CD14-positive monocyte (primary cell): ENCODE measurements at regions not wholly inside any gene's neighbourhood (a gene's known extent, or its start where the extent isn't known, plus 50 kb on each side); places are given as distances from the start of the nearest gene placed in this dataset.

Experiments used
- DNase-seq, 3 donors: peaks; one replicate each; pipeline ENCODE4 v3.0.0-alpha.2; 2011 to 2022
- H2AFZ ChIP-seq: 2 replicates; pipeline ENCODE4 v1.6.0; 2012; ENCODE audit warnings: mild to moderate bottlenecking, low read depth, low read length, inconsistent platforms; ENCODE audit not compliant: insufficient read depth, poor library complexity, severe bottlenecking
- H3K27ac ChIP-seq, 2 donors: 1 replicate in 1 of 2; 2 replicates in 1 of 2; pipeline ENCODE4 v1.5.1; 2012 to 2013; ENCODE audit warnings: low read length in 2 of 2, control low read depth in 1 of 2, inconsistent platforms in 1 of 2, low read depth in 1 of 2, mild to moderate bottlenecking in 1 of 2
- H3K27me3 ChIP-seq, 2 donors: one replicate each; pipeline versions ENCODE4 v1.6.0 to v1.6.1; 2011 to 2013; ENCODE audit warnings: low read length in 2 of 2; ENCODE audit not compliant: control insufficient read depth in 2 of 2, insufficient read depth in 2 of 2
- H3K36me3 ChIP-seq, 2 donors: replicated peaks in 1 of 2; 1 replicate in 1 of 2; 2 replicates in 1 of 2; pipeline versions ENCODE4 v1.5.1 to v1.6.1; 2012 to 2013; ENCODE audit warnings: low read length in 2 of 2, control low read depth in 1 of 2, inconsistent platforms in 1 of 2, mild to moderate bottlenecking in 1 of 2; ENCODE audit not compliant: insufficient read depth in 2 of 2, control insufficient read depth in 1 of 2
- H3K4me1 ChIP-seq, 2 donors: 1 replicate in 1 of 2; 2 replicates in 1 of 2; pipeline versions ENCODE4 v1.5.1 to v1.6.1; 2012 to 2013; ENCODE audit warnings: low read length in 2 of 2, control low read depth in 1 of 2, inconsistent platforms in 1 of 2, mild to moderate bottlenecking in 1 of 2, moderate library complexity in 1 of 2; ENCODE audit not compliant: insufficient read depth in 2 of 2, control insufficient read depth in 1 of 2
- H3K4me2 ChIP-seq: replicated peaks from 2 replicates; pipeline ENCODE3; 2012; ENCODE audit warnings: low read length, moderate library complexity, mild to moderate bottlenecking; ENCODE audit not compliant: poor library complexity, severe bottlenecking; ENCODE audit errors: extremely low read depth
- H3K4me3 ChIP-seq, 3 experiments: fragments of 200-600 bp in 1 of 3; sonication (generic) in 1 of 3; replicated peaks in 1 of 3; 1 replicate in 2 of 3; 2 replicates in 1 of 3; pipeline ENCODE4 v1.5.1; 2011 to 2013; ENCODE audit warnings: low read length in 3 of 3, mild to moderate bottlenecking in 3 of 3, control low read depth in 2 of 3, low read depth in 2 of 3, inconsistent platforms in 1 of 3, moderate library complexity in 1 of 3
- H3K79me2 ChIP-seq: 2 replicates; pipeline ENCODE4 v1.6.0; 2012; ENCODE audit warnings: mild to moderate bottlenecking, control low read depth, inconsistent platforms, low read length, moderate library complexity; ENCODE audit not compliant: insufficient read depth
- H3K9ac ChIP-seq: 2 replicates; pipeline ENCODE4 v1.6.0; 2017; ENCODE audit warnings: low read length, mild to moderate bottlenecking; ENCODE audit not compliant: insufficient read depth, poor library complexity, severe bottlenecking
- H3K9me3 ChIP-seq, 2 donors: replicated peaks in 1 of 2; 1 replicate in 1 of 2; 2 replicates in 1 of 2; pipeline versions ENCODE4 v1.5.1 to v1.6.1; 2012 to 2013; ENCODE audit warnings: low read length in 2 of 2, control low read depth in 1 of 2; ENCODE audit not compliant: control insufficient read depth in 1 of 2, insufficient read depth in 1 of 2
- H4K20me1 ChIP-seq: 2 replicates; pipeline ENCODE4 v1.6.0; 2012; ENCODE audit warnings: mild to moderate bottlenecking, low read length, control low read depth, moderate library complexity; ENCODE audit not compliant: insufficient read depth
- H3K27ac Mint-ChIP-seq, 7 donors: one replicate each; pipeline ENCODE4 v1.8.0; 2020; ENCODE audit warnings: mild to moderate bottlenecking in 7 of 7, mixed read lengths in 7 of 7, moderate library complexity in 6 of 7, inconsistent platforms in 2 of 7
- H3K27me3 Mint-ChIP-seq, 3 donors: one replicate each; pipeline ENCODE4 v1.8.0; 2021 to 2022; ENCODE audit warnings: low read depth in 3 of 3, mild to moderate bottlenecking in 3 of 3, mixed read lengths in 3 of 3, moderate library complexity in 3 of 3, inconsistent platforms in 1 of 3
- H3K36me3 Mint-ChIP-seq, 2 donors: one replicate each; pipeline ENCODE4 v1.8.0; 2020; ENCODE audit warnings: mixed read lengths in 2 of 2, inconsistent platforms in 1 of 2, mild to moderate bottlenecking in 1 of 2
- H3K4me1 Mint-ChIP-seq: one replicate; pipeline ENCODE4 v1.8.0; 2020; ENCODE audit warnings: mild to moderate bottlenecking, mixed read lengths
- H3K4me3 Mint-ChIP-seq, 2 donors: one replicate each; pipeline ENCODE4 v1.8.0; 2020; ENCODE audit warnings: mild to moderate bottlenecking in 2 of 2, mixed read lengths in 2 of 2, moderate library complexity in 1 of 2
- H3K9me3 Mint-ChIP-seq, 7 donors: one replicate each; pipeline ENCODE4 v1.8.0; 2020 to 2022; ENCODE audit warnings: mixed read lengths in 7 of 7, mild to moderate bottlenecking in 6 of 7, moderate library complexity in 6 of 7, inconsistent platforms in 2 of 7
- CTCF ChIP-seq: fragments of 200-600 bp; IDR thresholded peaks from one replicate; pipeline ENCODE4 v1.8.0; 2022; ENCODE audit warnings: antibody characterized with exemption, mild to moderate bottlenecking
- WGBS: methylation state at CpG from one replicate; pipeline ENCODE4 v1.1.5; 2013; ENCODE audit warnings: missing lambda C conversion rate; ENCODE audit not compliant: insufficient coverage; 5-methylcytosine and 5-hydroxymethylcytosine counted together
- intact Hi-C, 2 donors: fragments of 100-400 bp; cut with micrococcal nuclease; formaldehyde crosslinking; loops; one replicate each; pipeline versions ENCODE4 v1.15.0 to v1.15.1; 2023

GRCh38 chr4:71081192-71081591 is 87.7 kb downstream of the DCK start:
- no peak for DNase-seq

DNA sequence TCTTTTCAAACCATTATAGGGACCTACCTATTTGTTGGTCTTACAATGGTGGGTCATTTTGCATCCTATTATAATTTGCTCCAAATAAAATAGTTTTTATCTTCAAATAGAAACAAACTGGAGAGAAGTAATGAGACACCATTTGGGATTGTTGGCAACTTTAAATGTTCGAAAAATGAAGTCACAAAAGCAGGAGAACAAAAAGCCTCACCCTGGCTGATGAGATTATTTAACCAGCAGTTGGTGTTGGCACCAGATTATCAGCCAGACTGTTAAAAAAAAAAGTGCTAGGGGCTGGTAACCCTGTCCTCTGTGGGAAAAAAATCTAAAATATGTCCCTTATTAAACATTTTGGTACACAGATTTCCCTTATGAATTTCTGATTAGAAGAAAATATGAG is 100.3 kb downstream of the DCK start:
- Mint-ChIP-seq H3K9me3 (peaks cover 8 to 19% (median 14%) of the 10 kb centered on the region in 7 donors), H3K27me3 (no peaks in the 10 kb centered on the region), H3K4me3 (no peak overlapping the region), H3K4me1 (peaks cover 4% of the 10 kb centered on the region), H3K36me3 (no peaks in the 10 kb centered on the region), H3K27ac (no peak overlapping the region)
- no peak overlapping the region for H3K9ac ChIP-seq
- H3K27me3 ChIP-seq: no peaks in the 10 kb centered on the region
- WGBS: 100% methylated on average over 1 of the region's 1 CpG
- H3K27ac ChIP-seq: no peak overlapping the region
- no peak overlapping the region for H3K4me3 ChIP-seq
- no peak overlapping the region for H2AFZ ChIP-seq
- H3K9me3 ChIP-seq: peaks cover 0 to 10% of the 10 kb centered on the region in 2 donors
- intact Hi-C loops: no loop called here
- no peaks in the 10 kb centered on the region for H3K4me1 ChIP-seq
- H3K36me3 ChIP-seq: no peaks in the 10 kb centered on the region
- H4K20me1 ChIP-seq: no peaks in the 10 kb centered on the region
- no peak for DNase-seq
- no peaks in the 10 kb centered on the region for H3K79me2 ChIP-seq
- no peak overlapping the region for H3K4me2 ChIP-seq
- TF ChIP-seq CTCF: no peak

More at GRCh38 chr4:71081192-71081591, 87.7 kb downstream of the DCK start:
- Histone ChIP-seq H3K36me3 (no peaks in the 10 kb centered on the region), H3K9ac (no peak overlapping the region), H3K4me3 (no peak overlapping the region), H4K20me1 (no peaks in the 10 kb centered on the region), H3K4me1 (no peaks in the 10 kb centered on the region), H3K27ac (no peak overlapping the region), H3K79me2 (no peaks in the 10 kb centered on the region), H3K27me3 (no peaks in the 10 kb centered on the region), H3K9me3 (no peaks in the 10 kb centered on the region), H2AFZ (no peak overlapping the region), H3K4me2 (no peak overlapping the region)
- Mint-ChIP-seq H3K9me3 (peaks cover 0 to 4% (median 0%) of the 10 kb centered on the region in 7 donors), H3K4me3 (no peak overlapping the region), H3K4me1 (no peaks in the 10 kb centered on the region), H3K36me3 (no peaks in the 10 kb centered on the region), H3K27me3 (peaks cover 0 to 2% (median 1%) of the 10 kb centered on the region in 3 donors), H3K27ac (no peak overlapping the region)
- no peak for TF ChIP-seq CTCF
- WGBS: 100% methylated on average over 1 of the region's 1 CpG
- intact Hi-C loops: no loop called here
